ENCODE measurements at regions not wholly inside any gene's neighbourhood (a gene's known extent, or its start where the extent isn't known, plus 50 kb on each side); places are given as distances from the start of the nearest gene placed in this dataset.
"Not testable (repeated sequence)": the region's sequence is repeated elsewhere in the genome, so short reads cannot be mapped to it uniquely, and the experiment has no call there.

DNA sequence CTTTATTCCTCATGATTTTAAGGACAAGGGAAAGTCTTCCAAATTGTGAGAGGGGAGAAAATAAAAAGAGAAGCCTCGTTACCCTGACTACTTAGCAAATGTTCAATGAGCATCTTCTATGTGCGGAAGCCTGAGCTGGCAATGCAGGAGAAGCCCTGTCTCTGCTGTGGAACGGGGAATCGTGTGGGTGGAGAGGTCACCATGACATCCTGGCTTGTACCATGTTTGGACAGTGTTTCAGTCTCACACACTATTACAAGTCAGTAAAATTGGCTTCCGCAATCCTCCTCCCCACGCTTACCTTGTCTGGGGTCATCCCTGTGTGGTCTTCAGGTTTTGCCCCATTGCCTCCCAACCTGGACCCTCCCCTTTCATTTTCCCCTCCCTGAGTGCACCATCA lies 65.0 kb upstream of the PPM1B start:
- H3K27ac ChIP-seq: no peak overlapping the region
- 87% methylated on average over 6 of the region's 6 CpGs for WGBS (ENCODE audit: missing lambda C conversion rate)
- no peak overlapping the region for H3K4me3 ChIP-seq
- H3K4me2 ChIP-seq: no peak overlapping the region
- no peak for ATAC-seq
- H3K4me1 ChIP-seq: peaks cover 7% of the 10 kb centered on the region; the same call in 2 of the 3 replicates
- no peaks in the 10 kb centered on the region for H3K9me3 ChIP-seq
- POLR2A ChIA-PET: no interaction called here
- no peak for FAIRE-seq
- TF ChIP-seq TFCP2L1 (CRISPR knock-in tag; IDR thresholded peaks at IDR 0.05) (no peak), NPAS2 (CRISPR knock-in tag; IDR thresholded peaks at IDR 0.05; ENCODE audit: borderline replicate concordance) (no peak), HOXB5 (CRISPR knock-in tag; IDR thresholded peaks at IDR 0.05) (no peak)
- CTCF ChIA-PET: interaction anchor here (0.6 to 1.9 kb wide), 2 partner anchors 16 to 694 kb away, joined by 3 to 4 read pairs; no protein-coding TSS in a partner anchor
- DNase-seq (ENCODE audit: low read depth in 1 of 2, low spot score in 1 of 2): no peak

DNA sequence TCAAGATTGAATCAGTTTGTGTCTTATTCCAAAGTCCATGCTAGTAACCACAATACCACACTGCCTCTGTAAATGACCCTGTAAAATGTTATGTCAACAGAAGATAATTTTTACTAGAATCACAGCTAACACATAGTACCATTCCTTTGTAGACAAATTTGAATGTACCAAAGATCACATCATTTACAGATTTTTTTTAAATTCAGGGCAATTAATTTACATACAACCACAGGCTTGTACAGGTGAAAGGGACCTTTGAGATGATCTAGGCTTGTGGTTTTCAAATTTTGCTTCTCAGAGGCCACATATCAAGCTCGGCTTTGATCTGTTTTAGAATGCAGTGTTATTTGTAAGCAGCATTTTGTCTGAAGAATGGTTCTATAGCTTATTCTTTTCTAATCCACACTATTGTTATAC lies 63.8 kb upstream of the PPM1B start:
- DNase-seq (ENCODE audit: low read depth in 1 of 2, low spot score in 1 of 2): no peak
- WGBS (ENCODE audit: missing lambda C conversion rate): 66% methylated on average over 1 of the region's 1 CpG
- H3K9me3 ChIP-seq: no peaks in the 10 kb centered on the region
- FAIRE-seq: no peak
- POLR2A ChIA-PET: no interaction called here
- H3K4me2 ChIP-seq: no peak overlapping the region
- ATAC-seq: no peak
- peaks cover 7% of the 10 kb centered on the region; the same call in 2 of the 3 replicates for H3K4me1 ChIP-seq
- H3K4me3 ChIP-seq: no peak overlapping the region
- TF ChIP-seq GATA3 (IDR thresholded peaks at IDR 0.05; ENCODE audit: borderline replicate concordance) (no peak), ZFP36 (IDR thresholded peaks at IDR 0.05; ENCODE audit: borderline replicate concordance, partially characterized antibody) (no peak), POLR2A (IDR thresholded peaks at IDR 0.05; ENCODE audit: low read length) (no peak)
- H3K27ac ChIP-seq: no peak overlapping the region
- CTCF ChIA-PET: interaction anchor here (0.7 to 2.3 kb wide), 4 partner anchors 11 to 291 kb away, joined by 3 to 7 read pairs (median 4); no protein-coding TSS in a partner anchor

DNA sequence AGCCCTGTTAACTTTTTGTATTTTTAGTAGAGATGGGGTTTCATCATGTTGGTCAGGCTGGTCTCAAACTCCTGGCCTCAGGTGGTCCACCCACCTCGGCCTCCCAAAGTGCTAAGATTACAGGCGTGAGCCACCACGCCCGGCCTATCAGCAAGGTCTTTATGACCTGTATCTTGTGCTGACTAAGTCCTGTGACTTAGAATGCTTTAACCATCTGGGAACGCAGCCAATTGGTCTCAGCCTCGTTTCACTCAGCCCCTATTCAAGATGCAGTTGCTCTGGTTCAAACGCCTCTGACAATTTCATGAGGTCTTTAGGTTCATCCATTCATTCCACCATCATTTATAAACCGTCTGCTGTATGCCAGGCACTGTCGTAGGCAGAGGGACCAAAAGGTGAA lies 62.2 kb upstream of the PPM1B start:
- 82% methylated on average over 9 of the region's 9 CpGs for WGBS (ENCODE audit: missing lambda C conversion rate)
- H3K4me3 ChIP-seq; H3K27ac ChIP-seq; H3K4me1 ChIP-seq; POLR2A ChIA-PET; H3K9me3 ChIP-seq; DNase-seq (ENCODE audit: low read depth in 1 of 2, low spot score in 1 of 2); H3K4me2 ChIP-seq; FAIRE-seq; ATAC-seq: not testable (repeated sequence)
- CTCF ChIA-PET: interaction anchor here (1.1 kb wide), 1 partner anchor 27 kb away, joined by 3 read pairs; no protein-coding TSS in a partner anchor

DNA sequence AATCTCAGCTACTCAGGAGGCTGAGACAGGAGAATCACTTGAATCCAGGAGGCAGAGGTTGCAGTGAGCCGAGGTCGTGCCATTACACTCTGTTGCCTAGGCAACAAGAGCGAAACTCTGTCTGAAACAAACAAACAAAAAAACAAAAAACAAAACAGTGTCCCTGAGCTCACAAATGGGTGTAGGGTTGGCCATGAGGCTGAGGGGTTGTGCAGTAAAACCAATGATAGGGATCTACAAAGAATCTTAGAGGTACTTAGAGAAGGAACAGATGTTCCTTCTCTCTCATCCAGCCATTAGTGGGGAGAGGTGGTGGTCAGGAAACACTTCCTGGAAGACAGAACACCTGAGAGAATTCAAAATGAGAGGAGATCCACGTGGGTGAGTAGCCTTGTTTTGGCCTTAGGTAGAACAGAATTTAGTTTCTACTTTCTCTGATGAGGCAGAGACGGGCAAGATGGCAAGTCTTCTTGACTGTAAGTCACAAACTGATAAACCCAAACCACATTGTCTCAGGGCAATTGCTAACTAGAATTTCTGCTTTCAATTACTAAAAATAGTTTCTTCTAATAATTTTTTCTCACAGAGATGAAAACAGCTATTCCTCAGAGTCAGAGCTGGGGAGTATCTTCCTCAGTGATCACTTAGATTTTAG lies 61.5 kb upstream of the PPM1B start:
- no peak for TF ChIP-seq POLR2AphosphoS2 (conservative IDR thresholded peaks at IDR 0.05; ENCODE audit: low read length)
- TF ChIP-seq CHD4 (IDR thresholded peaks at IDR 0.05; ENCODE audit: borderline replicate concordance): no peak
- TF ChIP-seq CEBPB (IDR thresholded peaks at IDR 0.05): no peak
- TF ChIP-seq RFX5 (IDR thresholded peaks at IDR 0.05): no peak
- TF ChIP-seq, protein P1, sequence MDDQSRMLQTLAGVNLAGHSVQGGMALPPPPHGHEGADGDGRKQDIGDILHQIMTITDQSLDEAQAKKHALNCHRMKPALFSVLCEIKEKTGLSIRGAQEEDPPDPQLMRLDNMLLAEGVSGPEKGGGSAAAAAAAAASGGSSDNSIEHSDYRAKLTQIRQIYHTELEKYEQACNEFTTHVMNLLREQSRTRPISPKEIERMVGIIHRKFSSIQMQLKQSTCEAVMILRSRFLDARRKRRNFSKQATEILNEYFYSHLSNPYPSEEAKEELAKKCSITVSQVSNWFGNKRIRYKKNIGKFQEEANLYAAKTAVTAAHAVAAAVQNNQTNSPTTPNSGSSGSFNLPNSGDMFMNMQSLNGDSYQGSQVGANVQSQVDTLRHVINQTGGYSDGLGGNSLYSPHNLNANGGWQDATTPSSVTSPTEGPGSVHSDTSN (IDR thresholded peaks at IDR 0.05): no peak
- no peak for TF ChIP-seq NFE2L2 (conservative IDR thresholded peaks at IDR 0.05; ENCODE audit: low read length)
- no peak for TF ChIP-seq CBX8 (IDR thresholded peaks at IDR 0.05)
- no peak for TF ChIP-seq JUNB (IDR thresholded peaks at IDR 0.05)
- TF ChIP-seq ZSCAN20 (CRISPR knock-in tag; IDR thresholded peaks at IDR 0.05): no peak
- TF ChIP-seq HDAC2 (IDR thresholded peaks at IDR 0.05): no peak
- TF ChIP-seq, protein P2, sequence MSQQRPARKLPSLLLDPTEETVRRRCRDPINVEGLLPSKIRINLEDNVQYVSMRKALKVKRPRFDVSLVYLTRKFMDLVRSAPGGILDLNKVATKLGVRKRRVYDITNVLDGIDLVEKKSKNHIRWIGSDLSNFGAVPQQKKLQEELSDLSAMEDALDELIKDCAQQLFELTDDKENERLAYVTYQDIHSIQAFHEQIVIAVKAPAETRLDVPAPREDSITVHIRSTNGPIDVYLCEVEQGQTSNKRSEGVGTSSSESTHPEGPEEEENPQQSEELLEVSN (IDR thresholded peaks at IDR 0.05; ENCODE audit: borderline replicate concordance, low read depth): no peak
- TF ChIP-seq EHF (CRISPR knock-in tag; IDR thresholded peaks at IDR 0.05): no peak
- TF ChIP-seq TFCP2L1 (CRISPR knock-in tag; IDR thresholded peaks at IDR 0.05): no peak
- TF ChIP-seq, protein P3, sequence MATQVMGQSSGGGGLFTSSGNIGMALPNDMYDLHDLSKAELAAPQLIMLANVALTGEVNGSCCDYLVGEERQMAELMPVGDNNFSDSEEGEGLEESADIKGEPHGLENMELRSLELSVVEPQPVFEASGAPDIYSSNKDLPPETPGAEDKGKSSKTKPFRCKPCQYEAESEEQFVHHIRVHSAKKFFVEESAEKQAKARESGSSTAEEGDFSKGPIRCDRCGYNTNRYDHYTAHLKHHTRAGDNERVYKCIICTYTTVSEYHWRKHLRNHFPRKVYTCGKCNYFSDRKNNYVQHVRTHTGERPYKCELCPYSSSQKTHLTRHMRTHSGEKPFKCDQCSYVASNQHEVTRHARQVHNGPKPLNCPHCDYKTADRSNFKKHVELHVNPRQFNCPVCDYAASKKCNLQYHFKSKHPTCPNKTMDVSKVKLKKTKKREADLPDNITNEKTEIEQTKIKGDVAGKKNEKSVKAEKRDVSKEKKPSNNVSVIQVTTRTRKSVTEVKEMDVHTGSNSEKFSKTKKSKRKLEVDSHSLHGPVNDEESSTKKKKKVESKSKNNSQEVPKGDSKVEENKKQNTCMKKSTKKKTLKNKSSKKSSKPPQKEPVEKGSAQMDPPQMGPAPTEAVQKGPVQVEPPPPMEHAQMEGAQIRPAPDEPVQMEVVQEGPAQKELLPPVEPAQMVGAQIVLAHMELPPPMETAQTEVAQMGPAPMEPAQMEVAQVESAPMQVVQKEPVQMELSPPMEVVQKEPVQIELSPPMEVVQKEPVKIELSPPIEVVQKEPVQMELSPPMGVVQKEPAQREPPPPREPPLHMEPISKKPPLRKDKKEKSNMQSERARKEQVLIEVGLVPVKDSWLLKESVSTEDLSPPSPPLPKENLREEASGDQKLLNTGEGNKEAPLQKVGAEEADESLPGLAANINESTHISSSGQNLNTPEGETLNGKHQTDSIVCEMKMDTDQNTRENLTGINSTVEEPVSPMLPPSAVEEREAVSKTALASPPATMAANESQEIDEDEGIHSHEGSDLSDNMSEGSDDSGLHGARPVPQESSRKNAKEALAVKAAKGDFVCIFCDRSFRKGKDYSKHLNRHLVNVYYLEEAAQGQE (IDR thresholded peaks at IDR 0.05): no peak
- no peak for TF ChIP-seq TP53 (CRISPR knock-in tag; IDR thresholded peaks at IDR 0.05)
- no peak for TF ChIP-seq MAZ (IDR thresholded peaks at IDR 0.05; ENCODE audit: borderline replicate concordance, low read depth, low read length)
- no peak overlapping the region for H3K4me2 ChIP-seq
- POLR2A ChIA-PET: no interaction called here
- H3K27ac ChIP-seq: no peak overlapping the region
- CTCF ChIA-PET: interaction anchor here (0.6 to 1.4 kb wide), 4 partner anchors 12 to 291 kb away, joined by 3 to 4 read pairs (median 3); no protein-coding TSS in a partner anchor
- ATAC-seq: no peak
- H3K9me3 ChIP-seq: no peaks in the 10 kb centered on the region
- no peaks in the 10 kb centered on the region for H3K4me1 ChIP-seq
- FAIRE-seq: no peak
- 72% methylated on average over 5 of the region's 5 CpGs for WGBS (ENCODE audit: missing lambda C conversion rate)
- DNase-seq (ENCODE audit: low read depth in 1 of 2, low spot score in 1 of 2): no peak
- H3K4me3 ChIP-seq: no peak overlapping the region
